Calu3 (cell line): ENCODE measurements at regions not wholly inside any gene's neighbourhood (a gene's known extent, or its start where the extent isn't known, plus 50 kb on each side); places are given as distances from the start of the nearest gene placed in this dataset.
A peak's percentile ranks its signal among the peaks of the same experiment; 100 is the strongest.

Experiments
- BruUV-seq: library from RNA; stranded (reverse); fragments of 400-500 nt; replicated peaks from 2 replicates; lab custom pipeline; 2021; lab: Mats Ljungman, UMichigan
- CTCF ChIA-PET: fragments of 300-600 bp; sonication (Branson Sonifier 250); formaldehyde crosslinking; loops from one replicate; lab custom pipeline; 2022; ENCODE audit warnings: antibody characterized with exemption; lab: Charles Lee
- DNase-seq: peaks from one replicate; pipeline ENCODE4 v3.0.0; 2022
- H3K27ac Mint-ChIP-seq: one replicate; pipeline ENCODE4 v1.8.0; 2022; ENCODE audit warnings: mixed read lengths; ENCODE audit not compliant: unreplicated experiment
- H3K27me3 Mint-ChIP-seq: one replicate; pipeline ENCODE4 v1.8.0; 2022; ENCODE audit warnings: mixed read lengths; ENCODE audit not compliant: unreplicated experiment
- H3K36me3 Mint-ChIP-seq: one replicate; pipeline ENCODE4 v1.8.0; 2022; ENCODE audit warnings: mild to moderate bottlenecking, moderate library complexity, mixed read lengths; ENCODE audit not compliant: insufficient read depth, unreplicated experiment
- H3K4me1 Mint-ChIP-seq: one replicate; pipeline ENCODE4 v1.8.0; 2022; ENCODE audit warnings: mild to moderate bottlenecking, low read depth, mixed read lengths; ENCODE audit not compliant: unreplicated experiment
- H3K4me3 Mint-ChIP-seq: one replicate; pipeline ENCODE4 v1.8.0; 2022; ENCODE audit warnings: mild to moderate bottlenecking, low read depth, moderate library complexity, mixed read lengths; ENCODE audit not compliant: unreplicated experiment
- H3K9me3 Mint-ChIP-seq: one replicate; pipeline ENCODE4 v1.8.0; 2022; ENCODE audit warnings: low read depth, mixed read lengths; ENCODE audit not compliant: unreplicated experiment
- CTCF ChIP-seq: fragments of 200-600 bp; IDR thresholded peaks from one replicate; pipeline ENCODE4 v1.8.0; 2022; ENCODE audit warnings: antibody characterized with exemption; ENCODE audit not compliant: unreplicated experiment
- intact Hi-C: fragments of 100-400 bp; cut with micrococcal nuclease; formaldehyde crosslinking; loops from one replicate; pipeline ENCODE4 v1.10.0; 2022; ENCODE audit not compliant: unreplicated experiment

GRCh38 chr3:107216229-107216628, 161.0 kb upstream of the CCDC54 start:
- Mint-ChIP-seq H3K27me3 (no peaks in the 10 kb centered on the region), H3K36me3 (no peaks in the 10 kb centered on the region), H3K9me3 (peaks cover 3% of the 10 kb centered on the region), H3K4me3 (no peak overlapping the region), H3K27ac (no peak overlapping the region), H3K4me1 (peaks cover 9% of the 10 kb centered on the region)
- DNase-seq = no peak
- no peak for TF ChIP-seq CTCF
- CTCF ChIA-PET = interaction anchor here (0.9 to 1.0 kb wide), 2 partner anchors 8 to 25 kb away, joined by 3 to 4 read pairs; no protein-coding TSS in a partner anchor
- intact Hi-C loops = loop anchor here (2.0 kb wide), 1 partner anchor 73 kb away; no protein-coding TSS in a partner anchor
- BruUV-seq = no TSS peak

- intact Hi-C loops = loop anchor here (2.0 kb wide), 1 partner anchor 74 kb away; no protein-coding TSS in a partner anchor
- peaks cover 9% of the 10 kb centered on the region for H3K4me1 Mint-ChIP-seq
- CTCF ChIA-PET = interaction anchor here (0.9 to 1.0 kb wide), 2 partner anchors 9 to 24 kb away, joined by 3 to 4 read pairs; no protein-coding TSS in a partner anchor
Observed at GRCh38 chr3:107216711-107217110, 160.5 kb upstream of the CCDC54 start.

GRCh38 chr3:107217172-107217571, 160.1 kb upstream of the CCDC54 start:
- Mint-ChIP-seq H3K4me3 (no peak overlapping the region), H3K36me3 (no peaks in the 10 kb centered on the region), H3K4me1 (peaks cover 9% of the 10 kb centered on the region), H3K9me3 (peaks cover 3% of the 10 kb centered on the region), H3K27me3 (no peaks in the 10 kb centered on the region), H3K27ac (no peak overlapping the region)
- no peak for TF ChIP-seq CTCF
- BruUV-seq = no TSS peak
- peak; percentile 45 for DNase-seq
- CTCF ChIA-PET = no interaction called here
- intact Hi-C loops = loop anchor here (2.0 kb wide), 1 partner anchor 74 kb away; no protein-coding TSS in a partner anchor

More at GRCh38 chr3:107216711-107217110, 160.5 kb upstream of the CCDC54 start:
- TF ChIP-seq CTCF = no peak
- H3K4me3 Mint-ChIP-seq = no peak overlapping the region
- DNase-seq = peak; percentile 30
- H3K9me3 Mint-ChIP-seq = peaks cover 3% of the 10 kb centered on the region
- no peak overlapping the region for H3K27ac Mint-ChIP-seq
- no peaks in the 10 kb centered on the region for H3K36me3 Mint-ChIP-seq
- BruUV-seq = no TSS peak
- H3K27me3 Mint-ChIP-seq = no peaks in the 10 kb centered on the region

- intact Hi-C loops = no loop called here
- CTCF ChIA-PET = no interaction called here
- H3K4me3 Mint-ChIP-seq = no peak overlapping the region
- no peaks in the 10 kb centered on the region for H3K27me3 Mint-ChIP-seq
- BruUV-seq = no TSS peak
- TF ChIP-seq CTCF = no peak
- peaks cover 3% of the 10 kb centered on the region for H3K9me3 Mint-ChIP-seq
- DNase-seq = no peak
- no peak overlapping the region for H3K27ac Mint-ChIP-seq
- no peaks in the 10 kb centered on the region for H3K36me3 Mint-ChIP-seq
- H3K4me1 Mint-ChIP-seq = peaks cover 9% of the 10 kb centered on the region
Observed at GRCh38 chr3:107218864-107219269, 158.4 kb upstream of the CCDC54 start.
